Small intestine (tissue), 7 donors: ENCODE measurements at regions not wholly inside any gene's neighbourhood (a gene's known extent, or its start where the extent isn't known, plus 50 kb on each side); places are given as distances from the start of the nearest gene placed in this dataset.

Experiments used
- DNase-seq, 2 donors: peaks; one replicate each; pipeline versions ENCODE4 v3.0.0 to v3.0.0-alpha.2; 2013
- FAIRE-seq: peaks from 2 replicates; lab custom pipeline; 2012; peaks lifted over from hg19 to GRCh38; lab: Jason Lieb, UNC
- H3K27ac ChIP-seq, 3 donors: one replicate each; pipeline ENCODE4 v1.5.1; 2013; ENCODE audit warnings: low read length in 2 of 3, mild to moderate bottlenecking in 2 of 3, control low read depth in 1 of 3, inconsistent platforms in 1 of 3, low read depth in 1 of 3, moderate library complexity in 1 of 3
- H3K27me3 ChIP-seq, 3 donors: one replicate each; pipeline ENCODE4 v1.6.1; 2013; ENCODE audit warnings: low read length in 3 of 3, inconsistent platforms in 1 of 3; ENCODE audit not compliant: control insufficient read depth in 3 of 3, insufficient read depth in 3 of 3
- H3K36me3 ChIP-seq, 3 donors: one replicate each; pipeline ENCODE4 v1.6.1; 2013; ENCODE audit warnings: low read length in 3 of 3, inconsistent platforms in 1 of 3, low read depth in 1 of 3, mild to moderate bottlenecking in 1 of 3, moderate library complexity in 1 of 3; ENCODE audit not compliant: control insufficient read depth in 3 of 3, insufficient read depth in 2 of 3
- H3K4me1 ChIP-seq, 3 donors: one replicate each; pipeline ENCODE4 v1.6.1; 2013; ENCODE audit warnings: low read length in 2 of 3, inconsistent platforms in 1 of 3, low read depth in 1 of 3, mild to moderate bottlenecking in 1 of 3, moderate library complexity in 1 of 3; ENCODE audit not compliant: control insufficient read depth in 3 of 3, insufficient read depth in 2 of 3
- H3K4me3 ChIP-seq, 3 donors: one replicate each; pipeline ENCODE4 v1.5.1; 2013; ENCODE audit warnings: low read length in 3 of 3, control low read depth in 1 of 3, inconsistent platforms in 1 of 3, low read depth in 1 of 3, mild to moderate bottlenecking in 1 of 3, moderate library complexity in 1 of 3
- H3K9me3 ChIP-seq, 2 donors: one replicate each; pipeline ENCODE4 v1.6.1; 2013; ENCODE audit warnings: low read depth in 1 of 2, low read length in 1 of 2; ENCODE audit not compliant: control insufficient read depth in 2 of 2, insufficient read depth in 1 of 2
- WGBS, 3 donors: extraction: QIAGEN DNeasy Blood & Tissue Kit; methylation state at CpG; one replicate each; pipeline ENCODE4 v1.1.7; 2013; 5-methylcytosine and 5-hydroxymethylcytosine counted together
- donor health status: healthy with polysubstance abuse.
- donor health status: control.
- donor health status: control.
- donor health status: Bipolar disorder and iron deficiency.
- donor health status: healthy.

DNA sequence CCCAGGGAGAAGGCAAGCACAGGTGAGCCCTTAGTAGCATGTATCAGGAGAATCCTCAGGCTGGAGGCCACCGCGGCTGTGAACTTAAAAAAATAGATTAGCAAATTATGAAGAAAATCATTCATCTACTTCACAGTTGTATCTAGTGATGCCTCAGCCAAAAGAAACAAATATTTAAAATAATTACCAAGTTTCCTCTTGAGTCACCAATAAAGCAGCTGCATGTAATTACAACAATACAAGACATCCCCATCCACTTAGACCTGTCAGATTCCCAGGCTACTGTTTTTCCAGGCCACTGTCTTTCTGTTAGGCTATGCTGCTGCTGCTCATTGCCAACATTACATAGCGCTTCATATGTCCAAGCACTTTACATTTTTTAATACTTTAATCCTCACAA, 54.6 kb upstream of the PHLPP1 start:
- FAIRE-seq (no peak), DNase-seq (no peak)
- Histone ChIP-seq H3K27ac (no peak overlapping the region), H3K27me3 (no peaks in the 10 kb centered on the region), H3K4me1 (no peaks in the 10 kb centered on the region), H3K36me3 (no peaks in the 10 kb centered on the region), H3K9me3 (no peaks in the 10 kb centered on the region), H3K4me3 (no peak overlapping the region)
- 77 to 96% (median 95%) methylated on average over 3 of the region's 3 CpGs for WGBS, 3 donors

DNA sequence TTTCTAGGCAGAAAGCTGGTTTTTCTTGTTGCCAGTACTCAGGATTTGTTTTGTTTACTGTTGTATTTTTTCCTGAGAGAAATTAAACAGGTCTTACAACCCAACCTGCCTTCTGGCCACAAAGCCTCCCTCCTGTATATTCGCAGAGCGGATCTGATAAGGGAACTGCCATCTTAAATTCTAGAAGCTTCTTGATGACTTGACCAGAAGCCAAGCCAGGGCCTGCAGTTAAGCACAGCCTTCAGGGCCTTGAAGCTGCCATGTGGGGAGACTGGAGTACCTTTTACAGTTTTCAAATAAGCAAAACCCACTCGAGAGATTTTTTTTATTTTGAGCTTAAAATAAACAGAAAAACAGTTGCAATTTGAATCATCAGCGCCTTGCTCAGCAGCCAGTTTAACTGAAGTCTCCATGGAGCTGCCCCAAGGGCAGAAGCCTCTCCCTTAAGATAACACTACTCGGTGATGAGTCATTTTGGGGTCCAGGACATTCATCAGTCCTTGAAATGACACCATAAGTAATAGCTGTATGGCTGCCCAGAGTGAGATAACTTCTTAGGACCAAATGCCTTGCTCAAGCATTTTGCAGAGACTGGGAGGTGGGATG, 51.5 kb upstream of the PHLPP1 start:
- Histone ChIP-seq H3K27me3 (no peaks in the 10 kb centered on the region), H3K9me3 (no peaks in the 10 kb centered on the region), H3K4me1 (no peaks in the 10 kb centered on the region), H3K36me3 (no peaks in the 10 kb centered on the region), H3K27ac (no peak overlapping the region), H3K4me3 (no peak overlapping the region)
- no peak for FAIRE-seq
- DNase-seq, result no peak
- 65 to 78% (median 67%) methylated on average over 5 of the region's 5 CpGs for WGBS, 3 donors

DNA sequence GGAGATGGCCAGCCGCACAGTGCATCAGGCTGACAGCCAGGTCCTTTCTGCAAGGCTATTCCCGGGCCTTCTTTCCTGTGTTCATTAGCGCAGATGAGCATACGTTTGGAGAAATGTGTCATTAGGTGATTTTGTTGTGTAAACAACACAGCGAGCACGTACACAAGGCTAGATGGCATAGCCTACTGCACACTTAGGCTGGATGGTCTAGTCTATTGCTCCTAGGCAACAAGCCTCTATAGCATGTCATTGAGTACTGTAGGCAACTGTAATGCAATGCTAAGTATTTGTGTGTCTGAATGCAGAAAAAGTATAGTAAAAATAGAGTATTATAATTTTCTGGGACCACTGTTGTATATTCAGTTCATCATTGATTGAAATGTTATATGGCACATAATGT, 50.9 kb upstream of the PHLPP1 start:
- DNase-seq (no peak), FAIRE-seq (no peak)
- no peaks in the 10 kb centered on the region for H3K27me3 ChIP-seq
- no peaks in the 10 kb centered on the region for H3K9me3 ChIP-seq
- H3K36me3 ChIP-seq, result no peaks in the 10 kb centered on the region
- no peak overlapping the region for H3K27ac ChIP-seq
- H3K4me3 ChIP-seq, result no peak overlapping the region
- 85 to 94% (median 88%) methylated on average over 6 of the region's 6 CpGs for WGBS, 3 donors
- H3K4me1 ChIP-seq, result no peaks in the 10 kb centered on the region

DNA sequence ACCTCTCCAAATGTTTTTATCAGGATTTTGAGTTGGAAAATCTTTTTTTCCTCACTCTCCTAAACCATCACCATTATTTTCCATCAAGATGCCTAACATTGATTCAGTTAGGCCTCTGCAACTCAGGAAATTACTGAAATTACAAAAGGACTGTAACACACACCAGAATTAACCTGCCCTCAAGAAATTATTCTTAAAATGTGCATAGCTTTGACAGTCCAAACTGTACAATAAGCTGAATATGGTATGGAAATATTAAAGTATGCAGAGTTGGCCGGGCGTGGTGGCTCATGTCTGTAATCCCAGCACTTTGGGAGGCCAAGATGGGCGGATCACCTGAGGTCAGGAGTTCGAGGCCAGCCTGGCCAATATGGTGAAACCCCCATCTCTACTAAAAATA, 50.2 kb upstream of the PHLPP1 start:
- no peak for DNase-seq
- Histone ChIP-seq H3K36me3 (no peaks in the 10 kb centered on the region), H3K4me1 (no peaks in the 10 kb centered on the region), H3K27me3 (no peaks in the 10 kb centered on the region), H3K27ac (no peak overlapping the region), H3K4me3 (no peak overlapping the region), H3K9me3 (no peaks in the 10 kb centered on the region)
- FAIRE-seq, result no peak
- 91 to 96% (median 95%) methylated on average over 4 of the region's 4 CpGs for WGBS, 3 donors
